Neural cell (in vitro differentiated cells): ENCODE measurements at regions not wholly inside any gene's neighbourhood (a gene's known extent, or its start where the extent isn't known, plus 50 kb on each side); places are given as distances from the start of the nearest gene placed in this dataset.

Source experiments
- H2AFZ ChIP-seq: fragments of 200-600, 300-800 bp; sonication (generic), shearing (Covaris generic); 2 replicates; pipeline ENCODE4 v1.6.0; 2014; ENCODE audit warnings: low read depth, mild to moderate bottlenecking, antibody characterized with exemption, low read length, moderate library complexity
- H3F3A ChIP-seq: fragments of 200-600 bp; shearing (Covaris generic); 2 replicates; pipeline ENCODE4 v1.6.1; 2016; ENCODE audit warnings: mild to moderate bottlenecking, moderate library complexity, mixed read lengths, antibody characterized with exemption, low read length; ENCODE audit not compliant: insufficient read depth, poor library complexity, severe bottlenecking
- H3K27ac ChIP-seq: fragments of 200-600, 300-800 bp; sonication (generic), shearing (Covaris generic); 2 replicates; pipeline ENCODE4 v1.5.1; 2014; ENCODE audit warnings: mild to moderate bottlenecking, low read length, moderate library complexity
- H3K27me3 ChIP-seq: fragments of 300-800, 200-600 bp; sonication (generic), shearing (Covaris generic); 2 replicates; pipeline ENCODE4 v1.6.0; 2014; ENCODE audit warnings: mild to moderate bottlenecking, low read depth, low read length, moderate library complexity; ENCODE audit not compliant: insufficient read depth
- H3K36me3 ChIP-seq: fragments of 300-800, 200-600 bp; sonication (generic), shearing (Covaris generic); 2 replicates; pipeline ENCODE4 v1.5.1; 2014; ENCODE audit warnings: mild to moderate bottlenecking, antibody characterized with exemption, low read length, moderate library complexity; ENCODE audit not compliant: insufficient read depth
- H3K4me2 ChIP-seq: fragments of 300-800, 200-600 bp; sonication (generic), shearing (Covaris generic); 2 replicates; pipeline ENCODE4 v1.6.0; 2014; ENCODE audit warnings: mild to moderate bottlenecking, low read length
- H3K4me3 ChIP-seq: fragments of 300-800, 200-600 bp; sonication (generic), shearing (Covaris generic); 2 replicates; pipeline ENCODE4 v1.5.1; 2014; ENCODE audit warnings: mild to moderate bottlenecking, low read length, moderate library complexity
- H3K79me2 ChIP-seq: fragments of 200-600 bp; shearing (Covaris generic); replicated peaks from 2 replicates; pipeline ENCODE4 v1.6.0; 2014; ENCODE audit warnings: mild to moderate bottlenecking, low read length, moderate library complexity; ENCODE audit not compliant: insufficient read depth
- H3K9ac ChIP-seq: fragments of 300-800, 200-600 bp; sonication (generic), shearing (Covaris generic); 2 replicates; pipeline ENCODE4 v1.6.1; 2016; ENCODE audit warnings: mild to moderate bottlenecking, low read length, mixed read lengths
- H3K9me2 ChIP-seq: fragments of 200-600 bp; shearing (Covaris generic); 2 replicates; pipeline ENCODE4 v1.6.1; 2016; ENCODE audit warnings: mild to moderate bottlenecking, low read length, mixed read lengths; ENCODE audit not compliant: insufficient read depth
- H3K9me3 ChIP-seq: fragments of 200-600, 300-800 bp; sonication (generic), shearing (Covaris generic); 2 replicates; pipeline ENCODE4 v1.6.1; 2016; ENCODE audit warnings: mild to moderate bottlenecking, mixed run types, low read length, moderate library complexity, mixed read lengths
- H4K20me1 ChIP-seq: fragments of 200-600 bp; shearing (Covaris generic); 2 replicates; pipeline ENCODE4 v1.6.1; 2016; ENCODE audit warnings: mild to moderate bottlenecking, mixed run types; ENCODE audit not compliant: insufficient read depth
- EP300 ChIP-seq: fragments of 450-650 bp; conservative IDR thresholded peaks from 2 replicates; pipeline ENCODE4 v1.6.1; 2014; ENCODE audit warnings: antibody characterized with exemption, mild to moderate bottlenecking, moderate library complexity; ENCODE audit not compliant: poor library complexity, severe bottlenecking
- EZH2 ChIP-seq: fragments of 200-600, 300-800 bp; shearing (Covaris generic), sonication (generic); IDR thresholded peaks from 2 replicates; pipeline ENCODE4 v1.6.1; 2014; ENCODE audit warnings: antibody characterized with exemption, low read length, borderline replicate concordance, mild to moderate bottlenecking; ENCODE audit not compliant: insufficient read depth, poor library complexity, severe bottlenecking
- MXI1 ChIP-seq: fragments of 450-650 bp; conservative IDR thresholded peaks from 2 replicates; pipeline ENCODE4 v1.6.1; 2014; ENCODE audit warnings: antibody characterized with exemption, mild to moderate bottlenecking; ENCODE audit not compliant: poor library complexity, severe bottlenecking
- POLR2AphosphoS5 ChIP-seq: IDR thresholded peaks from 2 replicates; pipeline ENCODE4 v1.6.1; 2012
- RAD21 ChIP-seq: fragments of 450-650 bp; conservative IDR thresholded peaks from 2 replicates; pipeline ENCODE4 v1.6.1; 2014; ENCODE audit warnings: antibody characterized with exemption, mild to moderate bottlenecking, moderate library complexity
- SMC3 ChIP-seq: fragments of 450-650 bp; conservative IDR thresholded peaks from 2 replicates; pipeline ENCODE4 v1.6.1; 2014; ENCODE audit warnings: antibody characterized with exemption, mild to moderate bottlenecking, moderate library complexity; ENCODE audit not compliant: poor library complexity
- TAF1 ChIP-seq: IDR thresholded peaks from 2 replicates; pipeline ENCODE4 v1.6.1; 2012; ENCODE audit warnings: low read depth
- TF ChIP-seq, protein P1 (sequence below): fragments of 450-650 bp; IDR thresholded peaks from 2 replicates; pipeline ENCODE4 v1.5.1; 2014; ENCODE audit warnings: antibody characterized with exemption, mild to moderate bottlenecking, moderate library complexity; ENCODE audit not compliant: poor library complexity, severe bottlenecking
- TF ChIP-seq, protein P2 (sequence below): IDR thresholded peaks from 2 replicates; pipeline ENCODE4 v1.6.1; 2012; ENCODE audit warnings: borderline replicate concordance

DNA sequence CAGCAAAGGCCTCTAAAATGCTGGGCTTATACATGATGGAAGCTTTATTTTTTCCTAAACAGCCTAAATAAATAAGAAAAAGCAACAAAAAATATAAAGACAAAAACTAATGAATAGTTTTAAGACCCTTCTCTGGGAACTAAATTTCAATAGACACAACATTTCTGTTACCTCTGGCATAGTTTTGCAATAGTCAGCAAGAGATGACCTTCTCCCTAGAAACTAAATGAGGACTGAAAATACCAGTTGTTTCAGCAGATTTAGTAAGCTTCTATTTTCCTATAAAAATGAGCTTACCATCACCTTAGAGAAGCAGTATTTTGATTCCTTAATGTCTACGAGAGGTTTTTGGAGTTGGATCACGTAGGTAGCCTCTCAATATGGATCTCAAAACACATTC is 471.4 kb upstream of the NRP1 start:
- Histone ChIP-seq H3K9me3 (no peaks in the 10 kb centered on the region), H4K20me1 (no peaks in the 10 kb centered on the region), H3K4me3 (no peak overlapping the region), H3K9ac (no peak overlapping the region), H3F3A (no peaks in the 10 kb centered on the region), H3K4me2 (no peak overlapping the region), H3K36me3 (no peaks in the 10 kb centered on the region), H3K27ac (no peak overlapping the region), H2AFZ (no peak overlapping the region), H3K79me2 (no peaks in the 10 kb centered on the region), H3K9me2 (no peaks in the 10 kb centered on the region), H3K27me3 (no peaks in the 10 kb centered on the region)
- no peak for TF ChIP-seq RAD21
- no peak for TF ChIP-seq SMC3
- TF ChIP-seq EZH2: no peak
- TF ChIP-seq, protein P1, sequence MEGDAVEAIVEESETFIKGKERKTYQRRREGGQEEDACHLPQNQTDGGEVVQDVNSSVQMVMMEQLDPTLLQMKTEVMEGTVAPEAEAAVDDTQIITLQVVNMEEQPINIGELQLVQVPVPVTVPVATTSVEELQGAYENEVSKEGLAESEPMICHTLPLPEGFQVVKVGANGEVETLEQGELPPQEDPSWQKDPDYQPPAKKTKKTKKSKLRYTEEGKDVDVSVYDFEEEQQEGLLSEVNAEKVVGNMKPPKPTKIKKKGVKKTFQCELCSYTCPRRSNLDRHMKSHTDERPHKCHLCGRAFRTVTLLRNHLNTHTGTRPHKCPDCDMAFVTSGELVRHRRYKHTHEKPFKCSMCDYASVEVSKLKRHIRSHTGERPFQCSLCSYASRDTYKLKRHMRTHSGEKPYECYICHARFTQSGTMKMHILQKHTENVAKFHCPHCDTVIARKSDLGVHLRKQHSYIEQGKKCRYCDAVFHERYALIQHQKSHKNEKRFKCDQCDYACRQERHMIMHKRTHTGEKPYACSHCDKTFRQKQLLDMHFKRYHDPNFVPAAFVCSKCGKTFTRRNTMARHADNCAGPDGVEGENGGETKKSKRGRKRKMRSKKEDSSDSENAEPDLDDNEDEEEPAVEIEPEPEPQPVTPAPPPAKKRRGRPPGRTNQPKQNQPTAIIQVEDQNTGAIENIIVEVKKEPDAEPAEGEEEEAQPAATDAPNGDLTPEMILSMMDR: no peak
- no peak for TF ChIP-seq TAF1
- TF ChIP-seq, protein P2, sequence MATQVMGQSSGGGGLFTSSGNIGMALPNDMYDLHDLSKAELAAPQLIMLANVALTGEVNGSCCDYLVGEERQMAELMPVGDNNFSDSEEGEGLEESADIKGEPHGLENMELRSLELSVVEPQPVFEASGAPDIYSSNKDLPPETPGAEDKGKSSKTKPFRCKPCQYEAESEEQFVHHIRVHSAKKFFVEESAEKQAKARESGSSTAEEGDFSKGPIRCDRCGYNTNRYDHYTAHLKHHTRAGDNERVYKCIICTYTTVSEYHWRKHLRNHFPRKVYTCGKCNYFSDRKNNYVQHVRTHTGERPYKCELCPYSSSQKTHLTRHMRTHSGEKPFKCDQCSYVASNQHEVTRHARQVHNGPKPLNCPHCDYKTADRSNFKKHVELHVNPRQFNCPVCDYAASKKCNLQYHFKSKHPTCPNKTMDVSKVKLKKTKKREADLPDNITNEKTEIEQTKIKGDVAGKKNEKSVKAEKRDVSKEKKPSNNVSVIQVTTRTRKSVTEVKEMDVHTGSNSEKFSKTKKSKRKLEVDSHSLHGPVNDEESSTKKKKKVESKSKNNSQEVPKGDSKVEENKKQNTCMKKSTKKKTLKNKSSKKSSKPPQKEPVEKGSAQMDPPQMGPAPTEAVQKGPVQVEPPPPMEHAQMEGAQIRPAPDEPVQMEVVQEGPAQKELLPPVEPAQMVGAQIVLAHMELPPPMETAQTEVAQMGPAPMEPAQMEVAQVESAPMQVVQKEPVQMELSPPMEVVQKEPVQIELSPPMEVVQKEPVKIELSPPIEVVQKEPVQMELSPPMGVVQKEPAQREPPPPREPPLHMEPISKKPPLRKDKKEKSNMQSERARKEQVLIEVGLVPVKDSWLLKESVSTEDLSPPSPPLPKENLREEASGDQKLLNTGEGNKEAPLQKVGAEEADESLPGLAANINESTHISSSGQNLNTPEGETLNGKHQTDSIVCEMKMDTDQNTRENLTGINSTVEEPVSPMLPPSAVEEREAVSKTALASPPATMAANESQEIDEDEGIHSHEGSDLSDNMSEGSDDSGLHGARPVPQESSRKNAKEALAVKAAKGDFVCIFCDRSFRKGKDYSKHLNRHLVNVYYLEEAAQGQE: no peak
- no peak for TF ChIP-seq POLR2AphosphoS5
- TF ChIP-seq EP300: no peak
- no peak for TF ChIP-seq MXI1

DNA sequence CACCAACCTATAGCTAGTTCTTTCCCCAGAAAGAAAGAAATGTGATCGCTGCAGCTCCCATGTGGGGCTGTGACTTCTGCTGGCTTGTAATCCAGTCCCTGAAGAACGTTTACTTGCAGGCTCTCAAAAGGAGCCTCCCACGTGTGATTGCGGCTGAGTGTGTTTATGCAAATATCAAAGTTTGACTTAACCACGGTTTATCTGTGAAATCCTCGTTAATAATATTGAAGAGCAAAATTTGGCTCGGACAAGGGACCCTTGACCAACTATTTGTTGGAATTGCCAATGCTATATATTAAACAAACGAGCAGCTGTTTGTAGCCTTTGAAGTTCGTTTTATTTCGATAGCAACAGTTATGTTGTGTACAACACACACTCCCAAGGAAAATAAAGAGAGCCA is 470.1 kb upstream of the NRP1 start:
- no peak overlapping the region for H3K4me2 ChIP-seq
- TF ChIP-seq SMC3 (no peak), RAD21 (no peak), POLR2AphosphoS5 (no peak), TAF1 (no peak), EP300 (no peak), MXI1 (no peak), EZH2 (no peak)
- TF ChIP-seq, protein P1: no peak
- TF ChIP-seq, protein P2: no peak

More for the DNA sequence above, 470.1 kb upstream of the NRP1 start:
- Histone ChIP-seq H3K9ac (no peak overlapping the region), H4K20me1 (no peaks in the 10 kb centered on the region), H3K36me3 (no peaks in the 10 kb centered on the region), H3K27me3 (no peaks in the 10 kb centered on the region), H3F3A (no peaks in the 10 kb centered on the region), H2AFZ (no peak overlapping the region), H3K27ac (no peak overlapping the region), H3K9me3 (no peaks in the 10 kb centered on the region), H3K9me2 (no peaks in the 10 kb centered on the region), H3K79me2 (no peaks in the 10 kb centered on the region), H3K4me3 (no peak overlapping the region)
